ENCODE measurements at regions not wholly inside any gene's neighbourhood (a gene's known extent, or its start where the extent isn't known, plus 50 kb on each side); places are given as distances from the start of the nearest gene placed in this dataset.

DNA sequence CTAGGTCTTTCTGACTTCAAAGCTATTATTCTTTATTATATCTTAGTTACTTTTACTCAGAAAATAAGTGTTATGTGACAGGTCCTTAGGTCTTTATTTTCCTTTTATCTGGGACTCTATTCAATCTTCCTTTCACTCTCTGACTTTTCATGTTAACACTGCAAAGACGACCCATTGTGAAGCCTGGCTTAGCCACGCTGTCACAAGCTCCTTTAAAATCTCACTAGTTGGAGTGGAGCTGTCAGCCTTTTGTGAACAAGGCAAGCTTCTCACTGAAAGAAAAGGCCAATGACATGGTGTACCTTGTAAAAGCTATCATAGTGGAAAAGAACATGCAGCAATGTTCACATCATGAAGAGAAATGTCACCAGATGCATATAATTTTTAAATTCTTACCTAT, 1130.7 kb upstream of the FAM98A start:
- no peaks in the 10 kb centered on the region for H3K27me3 ChIP-seq (replicated peaks; ENCODE audit: control insufficient read depth, insufficient read depth, low read length)
- ChIA-PET CTCF (no interaction called here), POLR2A (no interaction called here)
- no peaks in the 10 kb centered on the region for H3K4me1 Mint-ChIP-seq (ENCODE audit: low read depth, unreplicated experiment)
- TF ChIP-seq, protein P1, sequence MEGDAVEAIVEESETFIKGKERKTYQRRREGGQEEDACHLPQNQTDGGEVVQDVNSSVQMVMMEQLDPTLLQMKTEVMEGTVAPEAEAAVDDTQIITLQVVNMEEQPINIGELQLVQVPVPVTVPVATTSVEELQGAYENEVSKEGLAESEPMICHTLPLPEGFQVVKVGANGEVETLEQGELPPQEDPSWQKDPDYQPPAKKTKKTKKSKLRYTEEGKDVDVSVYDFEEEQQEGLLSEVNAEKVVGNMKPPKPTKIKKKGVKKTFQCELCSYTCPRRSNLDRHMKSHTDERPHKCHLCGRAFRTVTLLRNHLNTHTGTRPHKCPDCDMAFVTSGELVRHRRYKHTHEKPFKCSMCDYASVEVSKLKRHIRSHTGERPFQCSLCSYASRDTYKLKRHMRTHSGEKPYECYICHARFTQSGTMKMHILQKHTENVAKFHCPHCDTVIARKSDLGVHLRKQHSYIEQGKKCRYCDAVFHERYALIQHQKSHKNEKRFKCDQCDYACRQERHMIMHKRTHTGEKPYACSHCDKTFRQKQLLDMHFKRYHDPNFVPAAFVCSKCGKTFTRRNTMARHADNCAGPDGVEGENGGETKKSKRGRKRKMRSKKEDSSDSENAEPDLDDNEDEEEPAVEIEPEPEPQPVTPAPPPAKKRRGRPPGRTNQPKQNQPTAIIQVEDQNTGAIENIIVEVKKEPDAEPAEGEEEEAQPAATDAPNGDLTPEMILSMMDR (IDR thresholded peaks at IDR 0.05; ENCODE audit: insufficient read depth in 1 of 2, low read depth in 1 of 2, low read length in 1 of 2, severe bottlenecking in 1 of 2, unreplicated experiment in 1 of 2), result no peak
- H3K9me3 ChIP-seq, result no peaks in the 10 kb centered on the region
- no peak overlapping the region for H3K27ac Mint-ChIP-seq (ENCODE audit: unreplicated experiment)
- H3K4me3 ChIP-seq (ENCODE audit: low read depth, low read length), result no peak overlapping the region
- no TSS peak for BruUV-seq (replicated peaks)
- DNase-seq, result no peak
- no peaks in the 10 kb centered on the region for H3K36me3 ChIP-seq (ENCODE audit: control insufficient read depth, insufficient read depth, low read length)
- H3K9me3 Mint-ChIP-seq (ENCODE audit: unreplicated experiment), result no peaks in the 10 kb centered on the region
- intact Hi-C loops (cut with micrococcal nuclease; ENCODE audit: unreplicated experiment), result no loop called here
- no peaks in the 10 kb centered on the region for H3K4me1 ChIP-seq
- peaks cover 5% of the 10 kb centered on the region for H3K27me3 Mint-ChIP-seq (ENCODE audit: insufficient read depth, unreplicated experiment)
- H3K4me3 Mint-ChIP-seq (ENCODE audit: unreplicated experiment), result no peak overlapping the region
- H3K36me3 Mint-ChIP-seq (ENCODE audit: insufficient read depth, unreplicated experiment), result no peaks in the 10 kb centered on the region

DNA sequence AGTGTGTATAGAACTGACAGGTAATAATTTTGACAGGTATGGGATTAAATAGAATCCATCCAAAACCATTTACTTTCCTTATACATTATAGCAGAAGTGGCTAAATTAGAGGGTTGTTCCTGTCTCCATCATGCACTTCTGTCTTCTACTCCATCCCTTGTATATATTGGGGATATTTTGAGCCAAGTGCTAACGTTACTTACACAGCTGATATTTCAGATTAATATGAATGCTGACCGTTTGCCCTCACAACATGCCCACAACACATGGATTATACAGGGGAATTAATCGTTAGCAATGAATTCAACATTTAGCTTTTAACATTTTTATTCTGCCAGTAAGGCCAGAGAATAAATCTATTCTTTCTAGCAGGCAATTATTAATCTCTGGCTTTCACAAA, 1125.0 kb upstream of the FAM98A start:
- Histone ChIP-seq H3K4me3 (ENCODE audit: low read depth, low read length) (no peak overlapping the region), H3K36me3 (ENCODE audit: control insufficient read depth, insufficient read depth, low read length) (no peaks in the 10 kb centered on the region), H3K27me3 (replicated peaks; ENCODE audit: control insufficient read depth, insufficient read depth, low read length) (no peaks in the 10 kb centered on the region), H3K4me1 (no peaks in the 10 kb centered on the region), H3K9me3 (no peaks in the 10 kb centered on the region)
- H3K36me3 Mint-ChIP-seq (ENCODE audit: insufficient read depth, unreplicated experiment), result no peaks in the 10 kb centered on the region
- no peak overlapping the region for H3K27ac Mint-ChIP-seq (ENCODE audit: unreplicated experiment)
- peaks cover 2% of the 10 kb centered on the region for H3K27me3 Mint-ChIP-seq (ENCODE audit: insufficient read depth, unreplicated experiment)
- POLR2A ChIA-PET, result no interaction called here
- H3K4me1 Mint-ChIP-seq (ENCODE audit: low read depth, unreplicated experiment), result no peaks in the 10 kb centered on the region
- intact Hi-C loops (cut with micrococcal nuclease; ENCODE audit: unreplicated experiment), result no loop called here
- CTCF ChIA-PET, result no interaction called here
- H3K9me3 Mint-ChIP-seq (ENCODE audit: unreplicated experiment), result no peaks in the 10 kb centered on the region
- TF ChIP-seq, protein P1 (IDR thresholded peaks at IDR 0.05; ENCODE audit: insufficient read depth in 1 of 2, low read depth in 1 of 2, low read length in 1 of 2, severe bottlenecking in 1 of 2, unreplicated experiment in 1 of 2), result no peak
- H3K4me3 Mint-ChIP-seq (ENCODE audit: unreplicated experiment), result no peak overlapping the region
- BruUV-seq (replicated peaks), result no TSS peak
- DNase-seq, result no peak

- ChIA-PET POLR2A (no interaction called here), CTCF (no interaction called here)
- TF ChIP-seq, protein P1 (IDR thresholded peaks at IDR 0.05; ENCODE audit: insufficient read depth in 1 of 2, low read depth in 1 of 2, low read length in 1 of 2, severe bottlenecking in 1 of 2, unreplicated experiment in 1 of 2), result no peak
- Mint-ChIP-seq H3K36me3 (ENCODE audit: insufficient read depth, unreplicated experiment) (no peaks in the 10 kb centered on the region), H3K4me3 (ENCODE audit: unreplicated experiment) (no peak overlapping the region), H3K4me1 (ENCODE audit: low read depth, unreplicated experiment) (no peaks in the 10 kb centered on the region), H3K27ac (ENCODE audit: unreplicated experiment) (no peak overlapping the region), H3K9me3 (ENCODE audit: unreplicated experiment) (no peaks in the 10 kb centered on the region), H3K27me3 (ENCODE audit: insufficient read depth, unreplicated experiment) (peaks cover 2% of the 10 kb centered on the region)
- H3K36me3 ChIP-seq (ENCODE audit: control insufficient read depth, insufficient read depth, low read length), result no peaks in the 10 kb centered on the region
- no peak for DNase-seq
- intact Hi-C loops (cut with micrococcal nuclease; ENCODE audit: unreplicated experiment), result no loop called here
- H3K4me1 ChIP-seq, result no peaks in the 10 kb centered on the region
- BruUV-seq (replicated peaks), result no TSS peak
- no peaks in the 10 kb centered on the region for H3K27me3 ChIP-seq (replicated peaks; ENCODE audit: control insufficient read depth, insufficient read depth, low read length)
- no peak overlapping the region for H3K4me3 ChIP-seq (ENCODE audit: low read depth, low read length)
- no peaks in the 10 kb centered on the region for H3K9me3 ChIP-seq
Measured at GRCh38 chr2:34723683-34724082, 1124.6 kb upstream of the FAM98A start.

Data from Caco-2 (cell line).